ENCODE measurements at regions not wholly inside any gene's neighbourhood (a gene's known extent, or its start where the extent isn't known, plus 50 kb on each side); places are given as distances from the start of the nearest gene placed in this dataset.

- TF ChIP-seq POLR2A (IDR thresholded peaks at IDR 0.05) (no peak), EP300 (IDR thresholded peaks at IDR 0.05) (no peak), CTCF (IDR thresholded peaks at IDR 0.05) (no peak), POLR2AphosphoS5 (IDR thresholded peaks at IDR 0.05) (no peak)
Measured at GRCh38 chr3:194062830-194063229, 73.1 kb upstream of the HES1 start.

All from suprapubic skin (tissue), 4 donors.